ENCODE measurements at regions not wholly inside any gene's neighbourhood (a gene's known extent, or its start where the extent isn't known, plus 50 kb on each side); places are given as distances from the start of the nearest gene placed in this dataset.

DNA sequence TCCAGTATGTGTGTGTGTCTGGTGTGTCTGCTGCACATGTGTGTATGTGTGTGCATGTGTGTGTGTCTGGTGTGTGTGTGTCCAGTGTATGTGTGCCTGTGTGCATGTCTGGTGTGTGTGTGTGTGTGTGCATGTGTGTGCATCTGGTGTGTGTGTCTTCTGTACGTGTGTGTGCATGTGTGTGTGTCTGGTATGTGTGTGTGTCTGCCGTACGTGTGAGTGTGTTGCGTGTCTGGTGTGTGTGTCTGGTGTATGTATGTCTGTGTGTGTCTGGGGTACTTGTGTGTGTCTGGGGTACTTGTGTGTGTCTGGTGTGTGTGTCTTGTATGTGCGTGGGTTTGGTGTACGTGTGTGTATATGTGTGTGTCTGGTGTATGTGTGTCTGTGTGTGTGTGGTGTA is 289.1 kb upstream of the SHH start:
- H3K4me3 ChIP-seq (ENCODE audit: control insufficient read depth, low read depth, low read length) = no peak overlapping the region
- TF ChIP-seq, protein P1, sequence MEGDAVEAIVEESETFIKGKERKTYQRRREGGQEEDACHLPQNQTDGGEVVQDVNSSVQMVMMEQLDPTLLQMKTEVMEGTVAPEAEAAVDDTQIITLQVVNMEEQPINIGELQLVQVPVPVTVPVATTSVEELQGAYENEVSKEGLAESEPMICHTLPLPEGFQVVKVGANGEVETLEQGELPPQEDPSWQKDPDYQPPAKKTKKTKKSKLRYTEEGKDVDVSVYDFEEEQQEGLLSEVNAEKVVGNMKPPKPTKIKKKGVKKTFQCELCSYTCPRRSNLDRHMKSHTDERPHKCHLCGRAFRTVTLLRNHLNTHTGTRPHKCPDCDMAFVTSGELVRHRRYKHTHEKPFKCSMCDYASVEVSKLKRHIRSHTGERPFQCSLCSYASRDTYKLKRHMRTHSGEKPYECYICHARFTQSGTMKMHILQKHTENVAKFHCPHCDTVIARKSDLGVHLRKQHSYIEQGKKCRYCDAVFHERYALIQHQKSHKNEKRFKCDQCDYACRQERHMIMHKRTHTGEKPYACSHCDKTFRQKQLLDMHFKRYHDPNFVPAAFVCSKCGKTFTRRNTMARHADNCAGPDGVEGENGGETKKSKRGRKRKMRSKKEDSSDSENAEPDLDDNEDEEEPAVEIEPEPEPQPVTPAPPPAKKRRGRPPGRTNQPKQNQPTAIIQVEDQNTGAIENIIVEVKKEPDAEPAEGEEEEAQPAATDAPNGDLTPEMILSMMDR (conservative IDR thresholded peaks at IDR 0.05; ENCODE audit: control insufficient read depth, insufficient read depth, low read depth, low read length) = no peak
- no peak for DNase-seq (ENCODE audit: low read depth)

DNA sequence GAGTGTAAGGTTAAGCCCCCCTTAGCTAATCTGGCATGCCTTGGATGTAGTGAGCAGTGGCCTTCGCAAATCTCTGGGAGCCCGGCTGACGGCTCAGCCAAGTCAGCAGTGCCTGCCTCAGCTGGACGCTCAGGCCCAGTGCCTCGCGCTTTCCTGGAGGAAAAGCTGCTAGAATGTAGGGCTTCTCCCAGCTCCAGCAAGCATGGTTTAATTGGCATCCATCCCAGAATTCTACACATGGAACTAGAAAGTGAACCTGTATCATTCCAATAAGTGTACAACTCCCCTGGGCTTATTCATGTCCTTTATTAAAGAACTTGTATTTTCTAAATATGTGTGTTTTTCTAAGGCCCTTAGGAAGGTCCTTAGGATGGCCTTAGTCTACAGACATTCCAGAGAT is 287.8 kb upstream of the SHH start:
- no peak for DNase-seq (ENCODE audit: low read depth)
- no peak overlapping the region for H3K4me3 ChIP-seq (ENCODE audit: control insufficient read depth, low read depth, low read length)
- TF ChIP-seq, protein P1 (conservative IDR thresholded peaks at IDR 0.05; ENCODE audit: control insufficient read depth, insufficient read depth, low read depth, low read length) = no peak

DNA sequence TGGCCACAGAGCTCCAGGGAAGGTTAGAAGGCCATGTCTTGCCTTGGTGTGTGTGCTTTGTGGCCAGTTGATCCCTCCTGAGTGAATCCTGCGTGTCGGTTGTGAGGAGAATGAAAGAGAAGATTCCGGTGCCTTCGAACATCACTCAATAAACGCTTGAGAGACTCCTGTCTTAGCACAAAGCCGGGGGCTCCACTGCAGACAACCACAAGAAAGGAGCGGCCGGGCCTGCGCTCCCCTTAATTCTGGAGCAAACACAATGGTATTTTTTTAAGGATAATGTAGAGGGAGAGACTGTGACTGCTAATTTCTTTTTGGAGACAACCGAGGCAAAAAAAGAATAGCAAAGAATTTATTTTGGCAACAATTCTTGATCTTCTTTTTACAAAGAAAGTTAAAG is 286.8 kb upstream of the SHH start:
- TF ChIP-seq, protein P1 (conservative IDR thresholded peaks at IDR 0.05; ENCODE audit: control insufficient read depth, insufficient read depth, low read depth, low read length) = no peak
- no peak overlapping the region for H3K4me3 ChIP-seq (ENCODE audit: control insufficient read depth, low read depth, low read length)
- no peak for DNase-seq (ENCODE audit: low read depth)

DNA sequence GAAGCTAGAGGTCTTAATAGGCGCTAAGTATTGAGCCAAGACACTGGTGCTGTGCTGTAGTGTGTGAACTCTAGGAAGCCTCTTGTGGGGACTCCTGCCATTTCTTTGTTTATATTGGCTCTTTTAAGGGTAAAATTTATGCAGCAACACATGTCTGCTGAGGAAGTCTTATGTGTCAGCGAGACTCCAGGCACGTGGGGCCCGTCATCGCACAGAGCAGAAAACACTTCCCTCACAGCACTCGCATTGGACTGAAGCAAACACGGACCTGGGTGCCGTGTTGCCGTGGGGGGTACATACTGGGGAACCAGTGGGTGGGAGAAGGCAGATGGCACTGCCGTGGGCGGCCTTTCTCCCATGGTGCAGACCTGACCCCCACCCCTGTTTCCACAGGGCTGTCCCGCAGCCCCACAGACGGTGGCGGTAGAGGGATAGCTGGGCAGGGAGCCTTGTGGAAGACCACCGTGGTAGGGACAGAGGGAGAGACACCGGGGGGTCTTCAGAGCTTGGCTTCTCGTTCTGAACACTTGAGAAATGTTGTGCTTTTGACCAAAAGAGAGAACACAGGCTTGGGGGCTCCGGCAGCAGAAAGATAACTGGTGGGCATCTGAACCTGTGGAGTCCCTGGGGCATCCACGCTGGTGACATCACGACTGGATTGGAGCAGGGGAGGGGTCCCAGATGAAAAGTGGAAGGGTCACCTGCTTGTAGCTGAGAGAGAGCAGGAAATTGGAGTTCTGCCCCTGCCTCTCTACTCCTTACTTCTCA is 284.7 kb upstream of the SHH start:
- TF ChIP-seq, protein P1 (conservative IDR thresholded peaks at IDR 0.05; ENCODE audit: control insufficient read depth, insufficient read depth, low read depth, low read length) = no peak
- no peak for DNase-seq (ENCODE audit: low read depth)
- H3K4me3 ChIP-seq (ENCODE audit: control insufficient read depth, low read depth, low read length) = no peak overlapping the region

DNA sequence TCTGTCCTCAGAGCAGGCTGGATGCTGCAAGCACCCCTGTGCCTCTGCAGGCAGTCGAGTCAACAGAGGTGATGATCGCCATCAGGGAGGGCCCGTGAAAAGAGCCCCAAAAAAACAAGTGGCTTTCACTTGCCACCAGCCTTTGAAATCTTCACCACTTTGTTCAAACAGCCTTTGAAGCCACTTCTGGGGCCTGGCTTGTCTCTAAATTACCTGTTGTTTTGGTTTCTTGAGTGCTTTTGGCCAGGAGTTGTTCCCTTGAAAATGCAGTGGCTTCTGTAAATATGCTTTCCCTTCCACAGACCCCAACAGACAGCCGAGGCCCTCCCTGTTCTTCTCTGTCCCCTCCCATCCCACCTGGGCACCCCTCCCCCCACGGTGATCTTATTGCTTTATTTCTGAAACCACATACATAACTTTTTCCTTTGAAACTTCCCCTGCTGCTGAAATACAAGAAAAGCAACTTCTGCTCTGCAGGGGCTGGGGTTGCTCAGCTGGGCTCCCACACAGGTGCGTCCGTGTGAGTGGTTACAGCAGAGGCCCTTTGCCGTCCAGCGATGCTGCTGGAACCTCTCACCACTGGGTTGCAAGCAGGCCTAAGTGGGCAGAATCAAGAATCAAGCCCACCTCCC is 283.8 kb upstream of the SHH start:
- no peak for DNase-seq (ENCODE audit: low read depth)
- TF ChIP-seq, protein P1 (conservative IDR thresholded peaks at IDR 0.05; ENCODE audit: control insufficient read depth, insufficient read depth, low read depth, low read length) = no peak
- no peak overlapping the region for H3K4me3 ChIP-seq (ENCODE audit: control insufficient read depth, low read depth, low read length)

DNA sequence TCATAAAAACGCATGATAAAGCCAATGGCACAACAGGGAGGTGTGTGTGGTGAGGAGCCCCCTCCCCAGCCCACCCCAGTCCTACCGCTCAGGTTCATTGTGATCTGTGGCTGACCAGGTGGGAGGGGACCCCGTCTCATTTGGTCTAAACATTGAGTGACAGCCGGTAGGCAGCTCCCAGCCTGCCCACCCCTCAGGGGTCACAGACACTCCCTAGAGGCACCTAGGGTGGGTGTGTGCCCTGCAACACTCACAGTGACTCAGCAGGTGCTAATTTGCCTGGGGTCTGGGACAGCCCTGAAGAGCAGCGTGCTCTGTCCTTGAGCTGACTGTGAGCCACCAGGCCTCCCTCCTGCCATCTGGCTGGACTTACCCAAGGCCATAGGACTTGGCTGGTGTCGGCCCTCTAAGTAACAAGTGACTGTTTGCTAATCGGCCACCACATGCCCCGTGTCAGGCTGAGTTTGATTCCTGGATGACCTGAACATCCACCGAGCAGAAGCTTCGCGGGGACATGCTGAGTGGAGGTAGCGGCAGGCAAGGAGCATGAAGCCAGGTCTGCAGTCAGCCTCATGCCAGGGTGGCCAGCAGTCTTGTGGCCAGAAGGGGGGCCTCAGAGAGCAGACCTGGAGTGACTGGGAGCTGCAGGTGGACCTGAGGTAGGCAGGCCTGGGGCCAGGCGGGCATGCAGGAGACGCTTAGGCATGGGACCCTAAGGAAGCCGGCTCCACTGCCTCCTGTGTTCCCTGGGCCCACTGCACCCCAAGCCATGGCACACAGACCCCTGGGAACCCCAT is 282.3 kb upstream of the SHH start:
- TF ChIP-seq, protein P1 (conservative IDR thresholded peaks at IDR 0.05; ENCODE audit: control insufficient read depth, insufficient read depth, low read depth, low read length) = no peak
- DNase-seq (ENCODE audit: low read depth) = no peak
- H3K4me3 ChIP-seq (ENCODE audit: control insufficient read depth, low read depth, low read length) = no peak overlapping the region
